HPDE6-E6E7 (cell line): ENCODE measurements at regions not wholly inside any gene's neighbourhood (a gene's known extent, or its start where the extent isn't known, plus 50 kb on each side); places are given as distances from the start of the nearest gene placed in this dataset.

Source experiments
- DNase-seq: peaks from one replicate; pipeline ENCODE4 v3.0.0; 2011; ENCODE audit warnings: missing footprints; ENCODE audit errors: extremely low spot score

GRCh38 chr5:7955476-7955875 lies 86.5 kb downstream of the MTRR start:
- DNase-seq = no peak

DNA sequence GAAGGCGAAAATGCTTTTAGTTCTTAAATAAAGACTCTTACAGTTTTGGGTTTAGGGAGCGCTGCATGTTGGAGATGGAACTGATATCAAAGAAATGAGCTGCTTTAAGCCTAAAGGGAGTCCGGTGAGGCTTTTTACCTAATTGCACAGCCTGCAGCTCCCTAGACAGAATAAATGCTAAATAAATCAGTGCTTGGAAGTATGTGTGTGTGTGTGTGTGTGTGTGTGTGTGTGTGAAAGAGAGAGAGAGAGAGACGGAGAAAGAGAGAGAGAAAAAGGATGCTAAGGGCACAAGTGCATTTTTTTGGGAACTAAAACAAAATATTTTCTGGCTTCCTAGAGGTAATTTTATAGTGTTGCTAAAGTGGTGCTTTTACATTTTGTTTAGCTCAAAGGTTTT lies 88.4 kb downstream of the MTRR start:
- DNase-seq = no peak

- no peak for DNase-seq
These were observed 91.2 kb downstream of the MTRR start for GRCh38 chr5:7960142-7960541.

- DNase-seq = no peak
These were observed 92.6 kb downstream of the MTRR start for GRCh38 chr5:7961540-7961939.

GRCh38 chr5:7970816-7971215 lies 101.9 kb downstream of the MTRR start:
- no peak for DNase-seq

DNA sequence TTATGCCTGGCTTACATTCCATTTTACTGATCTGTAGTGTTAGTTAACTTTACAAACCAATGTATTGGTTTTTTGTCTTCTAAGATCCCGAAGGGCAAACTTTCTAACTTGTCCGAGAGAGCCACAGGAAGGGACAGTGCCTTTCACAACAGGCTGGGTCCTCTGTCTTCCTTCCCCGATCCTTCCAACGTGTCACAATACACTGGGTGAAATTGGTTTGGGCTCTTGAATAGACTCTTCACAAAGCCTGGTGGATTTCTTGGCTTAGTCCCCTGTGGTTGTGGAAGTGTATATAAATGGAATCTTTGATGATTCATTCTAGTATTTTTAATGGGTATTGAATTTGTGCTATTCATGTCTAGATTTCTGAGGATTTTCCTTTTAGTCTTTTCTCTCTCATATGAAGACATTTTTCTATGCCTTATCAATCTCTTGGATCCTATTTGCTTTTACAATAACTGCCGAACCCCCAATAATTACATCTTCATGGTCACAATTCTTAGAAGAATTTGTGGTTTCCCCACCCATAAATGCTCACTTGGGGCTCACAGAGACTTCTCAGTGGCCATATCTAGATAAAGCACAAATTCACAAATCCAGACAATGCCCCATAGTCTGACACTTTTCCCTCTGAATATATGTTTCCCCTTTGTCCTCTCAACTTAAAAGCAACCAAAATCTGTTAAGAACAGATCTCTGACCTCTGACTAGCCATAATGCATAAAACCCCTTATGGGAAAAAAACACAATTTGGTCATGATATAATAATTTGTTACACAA lies 107.7 kb downstream of the MTRR start:
- DNase-seq = no peak

DNA sequence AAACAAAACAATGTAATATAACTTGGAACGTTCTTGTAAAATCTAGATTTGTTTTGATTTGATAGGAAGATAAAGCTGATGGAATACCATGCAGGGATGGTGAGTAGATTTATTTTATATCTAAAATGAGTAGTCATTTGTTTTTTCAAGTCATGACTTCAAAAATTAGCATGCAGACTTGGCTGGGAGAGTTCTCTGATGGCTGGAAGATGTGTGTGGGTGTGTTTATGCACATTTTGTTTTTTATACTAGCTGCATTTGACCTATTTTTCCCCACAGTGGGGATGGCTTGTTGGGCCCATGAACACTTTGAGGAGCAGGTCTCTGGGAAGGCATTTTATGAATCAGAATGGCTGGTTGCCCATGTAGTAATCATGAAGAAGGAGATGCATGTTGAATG lies 109.2 kb downstream of the MTRR start:
- no peak for DNase-seq

- no peak for DNase-seq
These were observed 110.0 kb downstream of the MTRR start for GRCh38 chr5:7978991-7979390.

DNA sequence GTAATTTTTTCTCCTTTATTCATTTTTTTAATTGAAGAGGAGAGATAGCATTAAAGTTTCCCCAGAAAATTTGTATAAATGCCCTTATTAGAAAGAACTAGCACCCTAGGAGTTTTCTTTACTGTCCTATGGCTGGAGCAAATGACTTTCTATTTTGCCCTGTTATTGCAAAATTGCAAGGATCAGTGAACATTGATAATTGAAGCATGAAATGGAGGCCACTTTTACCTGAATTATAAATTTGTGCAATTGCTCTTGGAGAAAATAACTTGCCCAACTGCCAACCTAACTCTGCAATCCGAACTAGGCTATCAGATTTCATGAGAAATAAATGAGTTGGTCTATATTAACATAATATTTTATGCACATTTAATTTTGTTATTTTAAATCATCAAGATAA lies 111.9 kb downstream of the MTRR start:
- DNase-seq = no peak

GRCh38 chr5:7983433-7983832 lies 114.5 kb downstream of the MTRR start:
- DNase-seq = no peak

DNA sequence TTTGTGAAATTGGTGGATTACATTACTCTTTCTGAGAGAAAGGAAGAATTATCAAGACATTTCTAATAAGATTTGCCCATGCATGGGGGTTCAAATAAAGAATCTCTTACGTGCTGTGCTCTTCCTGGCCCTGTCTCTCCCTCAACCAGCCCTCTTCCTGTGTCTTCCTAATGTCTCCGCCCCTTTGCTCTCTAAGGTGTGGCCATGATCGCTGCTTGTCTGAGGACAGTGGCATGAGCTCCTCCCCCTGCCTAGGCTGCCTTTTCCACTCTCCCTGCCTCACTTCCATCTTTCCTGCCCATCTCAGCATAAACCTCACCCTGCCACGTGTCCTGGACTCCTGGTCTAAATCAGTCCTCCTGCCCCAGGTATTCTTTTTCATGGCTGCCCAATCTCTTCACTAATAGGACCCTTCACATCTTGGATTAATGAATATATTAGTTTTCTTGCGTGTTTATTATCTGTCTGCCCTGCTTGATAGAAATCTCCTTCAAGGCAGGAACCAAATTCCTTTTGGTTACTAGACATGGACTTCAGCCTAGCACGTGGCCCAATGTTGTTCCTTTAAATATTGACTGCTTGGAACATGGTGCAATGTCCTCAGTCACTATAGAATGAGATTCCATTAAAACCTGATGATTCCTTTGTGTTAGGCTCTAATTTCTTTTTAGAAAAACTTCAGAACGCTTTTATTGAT lies 122.3 kb downstream of the MTRR start:
- no peak for DNase-seq

GRCh38 chr5:7995688-7996294 lies 126.8 kb downstream of the MTRR start:
- DNase-seq = no peak

DNA sequence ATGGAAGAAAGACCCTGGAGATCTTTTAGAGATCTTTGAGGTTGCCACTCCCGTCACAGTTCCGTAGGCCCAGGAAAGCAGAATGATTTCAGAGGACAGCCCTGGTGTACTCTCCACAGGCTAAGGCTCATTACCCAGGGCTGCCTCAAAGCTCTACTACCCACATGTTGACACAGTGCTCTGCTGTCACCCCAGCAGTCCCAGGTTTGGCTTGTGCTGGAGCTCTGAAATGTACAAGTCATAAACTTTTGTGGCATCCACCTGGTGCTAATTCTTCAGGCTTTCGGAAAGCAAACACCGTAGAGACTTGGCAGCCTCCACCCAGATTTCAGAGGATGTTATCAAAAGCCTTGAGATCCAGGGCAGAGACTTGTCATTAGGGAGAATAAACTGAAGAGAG lies 136.5 kb downstream of the MTRR start:
- DNase-seq = no peak

DNA sequence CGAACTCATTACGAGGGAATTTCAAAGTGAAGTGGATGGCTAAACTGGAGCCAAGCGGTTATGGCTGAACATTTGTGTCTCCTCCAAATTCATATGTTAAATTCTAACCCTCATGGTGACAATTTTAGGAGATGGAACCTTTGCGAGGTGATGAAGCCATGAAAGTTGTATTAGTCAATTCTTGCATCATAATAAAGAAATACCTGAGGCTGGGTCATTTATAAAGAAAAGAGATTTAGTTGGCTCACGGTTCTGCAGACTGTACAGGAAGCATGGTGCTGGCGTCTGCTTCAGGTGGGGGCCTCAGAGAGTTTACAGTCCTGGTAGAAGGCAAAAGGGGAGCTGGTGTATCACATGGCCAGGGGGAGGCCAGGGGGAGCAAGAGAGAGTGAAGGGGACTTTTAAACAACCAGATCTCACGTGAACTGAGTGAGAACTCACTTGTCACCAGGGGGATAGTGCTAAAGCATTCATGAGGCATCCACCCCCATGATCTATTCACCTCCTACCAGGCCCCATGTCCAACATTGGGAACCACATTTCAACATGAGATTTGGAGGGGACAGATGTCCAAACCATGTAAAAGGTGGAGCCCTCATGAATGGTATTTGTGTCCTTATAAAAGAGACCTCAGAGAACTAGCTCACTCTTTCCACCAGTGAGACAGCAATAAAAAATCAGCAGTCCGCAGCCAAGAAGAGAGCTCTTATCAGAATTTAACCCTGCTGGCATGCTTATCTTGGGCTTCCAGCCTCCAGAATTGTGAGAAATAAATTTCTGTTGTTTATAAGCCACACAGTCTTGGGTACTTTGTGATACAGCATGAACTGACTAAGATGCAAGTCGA lies 143.4 kb downstream of the MTRR start:
- DNase-seq = no peak

DNA sequence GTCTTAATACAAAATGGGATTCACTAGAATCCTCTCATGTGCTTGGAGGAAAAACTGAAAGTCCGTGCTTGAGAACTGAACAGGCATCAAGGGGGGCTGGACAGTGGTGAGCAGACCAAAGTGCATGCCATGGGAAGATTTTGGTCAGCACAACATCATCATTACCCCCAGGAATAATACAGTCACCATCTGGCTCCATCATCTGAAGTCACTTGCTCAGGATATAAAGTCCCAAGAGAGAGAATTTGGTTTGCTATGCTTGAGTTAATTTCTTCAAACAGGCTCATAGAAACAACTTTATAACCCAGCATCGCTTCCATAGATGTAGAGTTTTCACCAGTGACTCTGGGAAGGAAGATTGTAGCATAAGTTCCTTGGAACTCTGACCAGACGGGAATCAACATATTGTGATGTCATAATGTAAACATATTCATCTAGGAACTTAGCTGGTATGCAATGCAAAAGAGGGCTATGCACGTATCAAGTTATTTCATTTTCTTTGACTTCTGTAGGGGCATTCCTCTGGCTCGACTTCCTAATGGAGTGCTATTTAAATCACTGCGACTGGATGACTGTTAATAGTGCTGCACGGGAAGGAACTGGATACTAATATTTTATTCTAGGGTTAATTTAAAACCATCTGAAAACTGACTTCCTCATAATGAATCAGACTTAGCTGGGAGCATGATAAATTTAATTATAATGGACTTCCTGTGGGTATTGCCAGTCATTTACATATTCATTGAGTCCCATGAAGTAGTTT lies 145.2 kb downstream of the MTRR start:
- no peak for DNase-seq

DNA sequence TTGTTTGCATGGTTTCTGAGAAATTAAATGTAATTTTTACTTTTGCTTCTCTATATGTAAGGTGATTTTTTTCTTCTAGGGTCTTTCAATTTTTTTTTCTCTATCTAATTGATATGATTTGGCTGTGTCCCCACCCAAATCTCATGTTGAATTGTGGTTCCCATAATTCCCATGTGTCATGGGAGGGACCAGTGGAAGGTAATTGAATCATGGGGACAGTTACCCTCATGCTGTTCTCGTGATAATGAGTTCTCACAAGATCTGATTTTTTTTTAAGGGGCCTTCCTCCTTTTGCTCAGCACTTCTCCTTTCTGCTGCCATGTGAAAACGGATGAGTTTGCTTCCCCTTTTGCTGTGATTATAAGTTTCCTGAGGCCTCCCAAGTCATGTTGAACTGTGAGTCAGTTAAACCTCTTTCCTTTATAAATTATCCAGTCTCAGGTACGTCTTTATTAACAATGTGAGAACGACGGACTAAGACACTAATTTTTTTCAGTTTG lies 150.8 kb downstream of the MTRR start:
- DNase-seq = no peak

DNA sequence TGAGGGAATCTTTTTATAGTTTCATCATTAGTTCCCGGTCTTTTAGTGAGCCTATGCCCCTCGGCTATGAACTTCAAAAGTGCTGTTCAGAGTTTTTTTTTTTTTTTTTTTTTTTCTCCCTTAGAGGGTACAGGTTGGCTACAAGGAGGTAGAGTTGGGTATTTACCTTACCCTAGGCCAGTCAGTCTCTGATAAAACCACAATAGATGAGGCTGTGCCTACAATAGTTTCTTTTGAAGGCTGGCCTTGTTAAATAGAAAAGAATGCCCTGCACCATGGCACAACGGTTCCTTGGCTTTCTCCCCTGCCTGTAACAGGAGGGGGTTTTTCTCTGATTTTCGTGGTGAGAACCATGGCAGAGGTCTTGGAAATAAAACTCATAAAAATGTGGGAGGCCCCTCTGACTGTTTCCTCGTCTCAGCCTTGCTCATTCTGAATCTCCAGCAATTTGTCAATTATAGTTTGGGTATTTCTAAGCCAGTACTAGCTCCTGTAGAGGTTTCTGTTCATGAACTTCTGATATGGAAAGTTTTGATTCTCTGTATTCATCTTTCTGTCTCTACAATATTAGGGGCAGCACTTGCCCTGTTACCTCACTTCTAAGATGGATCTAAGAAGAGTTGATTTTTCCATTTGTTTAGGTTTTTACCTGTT lies 152.0 kb downstream of the MTRR start:
- no peak for DNase-seq

GRCh38 chr5:8028243-8028642 lies 159.3 kb downstream of the MTRR start:
- DNase-seq = no peak

DNA sequence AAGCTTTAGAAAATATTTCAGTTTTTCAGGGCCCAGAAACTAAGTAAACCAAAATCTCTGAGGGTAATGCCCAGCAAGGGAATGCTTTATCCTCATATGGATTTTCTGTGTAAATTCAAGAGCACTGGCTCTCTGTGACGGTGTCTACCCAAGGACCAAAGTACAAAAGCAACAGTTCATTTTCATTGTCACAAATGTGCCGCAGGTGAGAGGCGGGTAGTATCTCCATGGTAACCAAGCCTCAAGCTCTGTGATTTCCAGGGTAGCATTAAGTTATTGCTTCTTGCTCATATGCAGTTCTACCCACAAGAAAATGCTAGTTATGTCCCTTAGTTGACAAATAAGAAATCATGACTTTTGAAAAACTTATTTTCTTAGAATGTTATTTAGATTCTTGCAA lies 164.3 kb downstream of the MTRR start:
- no peak for DNase-seq

DNA sequence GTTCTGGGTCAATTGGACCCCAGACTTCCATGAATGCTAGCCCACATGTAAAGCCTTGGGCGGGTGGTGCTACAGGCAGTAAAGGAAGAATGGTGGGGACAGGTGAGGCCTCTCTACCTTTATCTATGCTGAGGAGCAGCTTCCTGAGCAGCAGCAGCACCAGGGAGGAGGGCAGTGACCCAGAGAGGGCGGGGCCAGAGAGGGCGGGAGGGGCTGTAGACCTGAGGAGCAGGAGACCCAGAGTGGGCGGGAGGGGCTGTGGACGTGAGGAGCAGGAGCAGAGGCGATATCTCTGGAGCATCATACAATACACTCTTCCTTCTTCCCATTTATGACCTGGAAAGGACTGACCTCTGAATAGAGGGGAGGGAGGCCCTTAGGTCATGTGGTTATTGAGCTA lies 165.9 kb downstream of the MTRR start:
- DNase-seq = no peak

- DNase-seq = no peak
These were observed 180.0 kb downstream of the MTRR start for GRCh38 chr5:8048920-8049319.
